HS-27A (cell line): ENCODE measurements at regions not wholly inside any gene's neighbourhood (a gene's known extent, or its start where the extent isn't known, plus 50 kb on each side); places are given as distances from the start of the nearest gene placed in this dataset.

Source experiments
- DNase-seq: peaks from one replicate; pipeline ENCODE4 v3.0.0-alpha.2; 2012; ENCODE audit warnings: low read depth, missing footprints

- DNase-seq = no peak
Observed at GRCh38 chr2:18379870-18380269, 180.6 kb downstream of the RDH14 start.

- DNase-seq = no peak
Observed at GRCh38 chr2:18378020-18378653, 182.3 kb downstream of the RDH14 start.

GRCh38 chr2:18376936-18377335 lies 183.5 kb downstream of the RDH14 start:
- DNase-seq = no peak

- peak; percentile 62 for DNase-seq
Observed at GRCh38 chr2:18373664-18374063, 186.8 kb downstream of the RDH14 start.

GRCh38 chr2:18373081-18373480 lies 187.4 kb downstream of the RDH14 start:
- no peak for DNase-seq

- no peak for DNase-seq
Observed at GRCh38 chr2:18372641-18373040, 187.8 kb downstream of the RDH14 start.

GRCh38 chr2:18369760-18370159 lies 190.7 kb downstream of the RDH14 start:
- DNase-seq = no peak

GRCh38 chr2:18368008-18368407 lies 192.4 kb downstream of the RDH14 start:
- no peak for DNase-seq

GRCh38 chr2:18365342-18365741 lies 195.1 kb downstream of the RDH14 start:
- DNase-seq = no peak

- no peak for DNase-seq
Observed at GRCh38 chr2:18363348-18363747, 197.1 kb downstream of the RDH14 start.

- peak; percentile 87 for DNase-seq
Observed at GRCh38 chr2:18362696-18363095, 197.8 kb downstream of the RDH14 start.

- DNase-seq = no peak
Observed at GRCh38 chr2:18357537-18357936, 202.9 kb downstream of the RDH14 start.

- DNase-seq = no peak
Observed at GRCh38 chr2:18356676-18357075, 203.8 kb downstream of the RDH14 start.

- no peak for DNase-seq
Observed at GRCh38 chr2:18349421-18349820, 211.0 kb downstream of the RDH14 start.

- DNase-seq = no peak
Observed at GRCh38 chr2:18346874-18347273, 213.6 kb downstream of the RDH14 start.

GRCh38 chr2:18346344-18346743 lies 214.1 kb downstream of the RDH14 start:
- no peak for DNase-seq

- DNase-seq = no peak
Observed at GRCh38 chr2:18345848-18346247, 214.6 kb downstream of the RDH14 start.

GRCh38 chr2:18342901-18343300 lies 217.6 kb downstream of the RDH14 start:
- no peak for DNase-seq

- DNase-seq = no peak
Observed at GRCh38 chr2:18339326-18339725, 221.1 kb downstream of the RDH14 start.

GRCh38 chr2:18336975-18337374 lies 223.5 kb downstream of the RDH14 start:
- DNase-seq = no peak

- DNase-seq = no peak
Observed at GRCh38 chr2:18332477-18332876, 228.0 kb downstream of the RDH14 start.

GRCh38 chr2:18325118-18325517 lies 235.3 kb downstream of the RDH14 start:
- no peak for DNase-seq

- DNase-seq = no peak
Observed at GRCh38 chr2:18319987-18320386, 240.5 kb downstream of the RDH14 start.

- no peak for DNase-seq
Observed at GRCh38 chr2:18317017-18317416, 243.4 kb downstream of the RDH14 start.

GRCh38 chr2:18312818-18313217 lies 247.6 kb downstream of the RDH14 start:
- DNase-seq = no peak
